ENCODE measurements at regions not wholly inside any gene's neighbourhood (a gene's known extent, or its start where the extent isn't known, plus 50 kb on each side); places are given as distances from the start of the nearest gene placed in this dataset.
"Not testable (repeated sequence)": the region's sequence is repeated elsewhere in the genome, so short reads cannot be mapped to it uniquely, and the experiment has no call there.

- not testable (repeated sequence) for TF ChIP-seq POLR2AphosphoS5 (IDR thresholded peaks at IDR 0.05; ENCODE audit: low read depth); CTCF (conservative IDR thresholded peaks at IDR 0.05; ENCODE audit: low read depth in 2 of 2); REST (IDR thresholded peaks at IDR 0.05; ENCODE audit: unreplicated experiment); ETS1 (IDR thresholded peaks at IDR 0.05); EZH2 (IDR thresholded peaks at IDR 0.05; ENCODE audit: low read depth, unreplicated experiment)
These were observed 252.2 kb upstream of the NRIP1 start for GRCh38 chr21:15317034-15317433.

Data from GM23338 (cell line).